SK-N-MC (cell line): ENCODE measurements at regions not wholly inside any gene's neighbourhood (a gene's known extent, or its start where the extent isn't known, plus 50 kb on each side); places are given as distances from the start of the nearest gene placed in this dataset.

Experiments
- EZH2 ChIP-seq: fragments of 200-600 bp; sonication (generic); IDR thresholded peaks from one replicate; pipeline ENCODE4 v1.6.1; 2017; ENCODE audit warnings: antibody characterized with exemption
- FOXP2 ChIP-seq: optimal IDR thresholded peaks from 2 replicates; pipeline ENCODE3; 2011; ENCODE audit warnings: mild to moderate bottlenecking, moderate library complexity; ENCODE audit not compliant: insufficient read depth; ENCODE audit errors: extremely low read length, control extremely low read depth
- POLR2AphosphoS5 ChIP-seq: IDR thresholded peaks from 2 replicates; pipeline ENCODE4 v1.6.1; 2012; ENCODE audit warnings: mild to moderate bottlenecking, low read depth, low read length, borderline replicate concordance

DNA sequence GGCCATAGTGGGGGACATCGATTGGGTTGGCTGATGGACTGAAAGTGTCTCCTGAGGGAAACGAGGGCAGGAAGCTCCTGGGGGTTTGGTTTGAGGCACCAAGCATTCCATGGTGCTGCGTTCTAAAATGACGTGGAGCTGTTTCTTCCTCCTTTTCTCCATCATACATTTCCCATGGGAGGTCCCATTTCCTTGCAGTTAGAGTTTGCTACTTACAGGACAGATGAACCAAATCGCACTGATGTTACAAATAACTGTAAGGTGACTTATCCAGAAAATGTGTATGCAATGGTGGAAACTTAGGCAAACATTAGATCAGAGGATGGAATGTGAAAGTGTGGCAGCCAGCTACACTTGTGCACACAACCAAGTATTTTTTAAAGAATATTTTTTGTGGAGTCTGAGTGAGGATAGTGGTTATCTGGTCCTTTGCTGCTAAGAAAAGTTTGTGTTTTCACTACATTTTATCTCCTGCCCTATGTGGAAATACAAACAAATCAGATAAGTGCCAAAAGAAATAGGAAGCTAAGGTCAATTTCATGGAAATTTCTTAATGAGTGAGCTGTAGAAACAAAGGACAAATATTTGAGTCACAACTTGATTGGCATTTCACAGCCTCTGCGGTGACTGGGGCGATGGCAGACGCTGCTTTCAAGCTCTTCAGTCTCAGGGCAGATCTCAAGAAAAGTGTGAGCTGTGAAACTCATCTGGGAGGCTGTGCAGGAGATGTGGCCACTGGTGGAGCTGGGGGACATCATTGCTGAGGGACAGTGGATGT is 256.2 kb downstream of the TSN start:
- TF ChIP-seq EZH2, result no peak
- TF ChIP-seq POLR2AphosphoS5, result no peak
- no peak for TF ChIP-seq FOXP2
